ENCODE measurements at regions not wholly inside any gene's neighbourhood (a gene's known extent, or its start where the extent isn't known, plus 50 kb on each side); places are given as distances from the start of the nearest gene placed in this dataset.

GRCh38 chr2:211228559-211228958 lies 672.2 kb downstream of the CPS1 start:
- no peak for TF ChIP-seq CTCF (IDR thresholded peaks at IDR 0.05; ENCODE audit: unreplicated experiment in 3 of 3)
- no peak overlapping the region for H3K4me3 Mint-ChIP-seq
- no peaks in the 10 kb centered on the region for H3K27me3 Mint-ChIP-seq (ENCODE audit: low read depth)
- no peak overlapping the region for H3K27ac Mint-ChIP-seq
- H3K4me1 Mint-ChIP-seq, result no peaks in the 10 kb centered on the region
- no peaks in the 10 kb centered on the region for H3K36me3 Mint-ChIP-seq (ENCODE audit: low read depth)
- no peaks in the 10 kb centered on the region for H3K9me3 Mint-ChIP-seq

GRCh38 chr2:211237586-211238275 lies 681.3 kb downstream of the CPS1 start:
- no peaks in the 10 kb centered on the region for H3K27me3 Mint-ChIP-seq (ENCODE audit: low read depth)
- no peaks in the 10 kb centered on the region for H3K4me1 Mint-ChIP-seq
- no peaks in the 10 kb centered on the region for H3K36me3 Mint-ChIP-seq (ENCODE audit: low read depth)
- no peak overlapping the region for H3K4me3 Mint-ChIP-seq
- H3K9me3 Mint-ChIP-seq, result no peaks in the 10 kb centered on the region
- no peak for TF ChIP-seq CTCF (IDR thresholded peaks at IDR 0.05; ENCODE audit: unreplicated experiment in 3 of 3)
- no peak overlapping the region for H3K27ac Mint-ChIP-seq

- no peak for TF ChIP-seq CTCF (IDR thresholded peaks at IDR 0.05; ENCODE audit: unreplicated experiment in 3 of 3)
- no peaks in the 10 kb centered on the region for H3K9me3 Mint-ChIP-seq
- H3K4me3 Mint-ChIP-seq, result no peak overlapping the region
- no peaks in the 10 kb centered on the region for H3K36me3 Mint-ChIP-seq (ENCODE audit: low read depth)
- H3K27ac Mint-ChIP-seq, result no peak overlapping the region
- H3K27me3 Mint-ChIP-seq (ENCODE audit: low read depth), result no peaks in the 10 kb centered on the region
- H3K4me1 Mint-ChIP-seq, result no peaks in the 10 kb centered on the region
Observed at GRCh38 chr2:211241891-211242290, 685.5 kb downstream of the CPS1 start.

GRCh38 chr2:211247751-211248150 lies 691.4 kb downstream of the CPS1 start:
- no peak for TF ChIP-seq CTCF (IDR thresholded peaks at IDR 0.05; ENCODE audit: unreplicated experiment in 3 of 3)
- Mint-ChIP-seq H3K36me3 (ENCODE audit: low read depth) (no peaks in the 10 kb centered on the region), H3K9me3 (peaks cover 3% of the 10 kb centered on the region)

GRCh38 chr2:211248841-211249240 lies 692.4 kb downstream of the CPS1 start:
- H3K36me3 Mint-ChIP-seq (ENCODE audit: low read depth), result no peaks in the 10 kb centered on the region
- no peaks in the 10 kb centered on the region for H3K27me3 Mint-ChIP-seq (ENCODE audit: low read depth)
- no peaks in the 10 kb centered on the region for H3K4me1 Mint-ChIP-seq
- H3K4me3 Mint-ChIP-seq, result no peak overlapping the region
- H3K27ac Mint-ChIP-seq, result no peak overlapping the region
- peaks cover 3% of the 10 kb centered on the region for H3K9me3 Mint-ChIP-seq
- no peak for TF ChIP-seq CTCF (IDR thresholded peaks at IDR 0.05; ENCODE audit: unreplicated experiment in 3 of 3)

More at GRCh38 chr2:211247751-211248150, 691.4 kb downstream of the CPS1 start:
- no peaks in the 10 kb centered on the region for H3K27me3 Mint-ChIP-seq (ENCODE audit: low read depth)
- H3K4me3 Mint-ChIP-seq, result no peak overlapping the region
- no peak overlapping the region for H3K27ac Mint-ChIP-seq
- no peaks in the 10 kb centered on the region for H3K4me1 Mint-ChIP-seq

- no peak overlapping the region for H3K27ac Mint-ChIP-seq
- TF ChIP-seq CTCF (IDR thresholded peaks at IDR 0.05; ENCODE audit: unreplicated experiment in 3 of 3), result no peak
Observed at GRCh38 chr2:211251016-211251415, 694.6 kb downstream of the CPS1 start.

More at GRCh38 chr2:211251016-211251415, 694.6 kb downstream of the CPS1 start:
- Mint-ChIP-seq H3K36me3 (ENCODE audit: low read depth) (no peaks in the 10 kb centered on the region), H3K27me3 (ENCODE audit: low read depth) (no peaks in the 10 kb centered on the region), H3K9me3 (peaks cover 3% of the 10 kb centered on the region), H3K4me3 (no peak overlapping the region), H3K4me1 (no peaks in the 10 kb centered on the region)
